HG03521 (cell line): ENCODE measurements at regions not wholly inside any gene's neighbourhood (a gene's known extent, or its start where the extent isn't known, plus 50 kb on each side); places are given as distances from the start of the nearest gene placed in this dataset.
"Not testable (repeated sequence)": the region's sequence is repeated elsewhere in the genome, so short reads cannot be mapped to it uniquely, and the experiment has no call there.

ENCODE experiments used
- ATAC-seq: cut with Tn5 transposase; IDR thresholded peaks from one replicate; pipeline ENCODE4 v1.9.1; 2021; ENCODE audit warnings: mild to moderate bottlenecking, moderate library complexity; ENCODE audit not compliant: unreplicated experiment

- no peak for ATAC-seq
Measured at GRCh38 chr12:67892259-67893021, 96.8 kb upstream of the IFNG-AS1 start.

- ATAC-seq = no peak
Measured at GRCh38 chr12:67893022-67893580, 96.1 kb upstream of the IFNG-AS1 start.

- not testable (repeated sequence) for ATAC-seq
Measured at GRCh38 chr12:67900418-67900817, 88.8 kb upstream of the IFNG-AS1 start.

GRCh38 chr12:67909091-67909531 is 80.1 kb upstream of the IFNG-AS1 start:
- no peak for ATAC-seq

- no peak for ATAC-seq
Measured at GRCh38 chr12:67909681-67910080, 79.6 kb upstream of the IFNG-AS1 start.

GRCh38 chr12:67910360-67911274 is 78.6 kb upstream of the IFNG-AS1 start:
- no peak for ATAC-seq

GRCh38 chr12:67911275-67911600 is 78.0 kb upstream of the IFNG-AS1 start:
- no peak for ATAC-seq

GRCh38 chr12:67911789-67912188 is 77.5 kb upstream of the IFNG-AS1 start:
- ATAC-seq = no peak

- no peak for ATAC-seq
Measured at GRCh38 chr12:67915335-67915851, 73.9 kb upstream of the IFNG-AS1 start.

- no peak for ATAC-seq
Measured at GRCh38 chr12:67916266-67916970, 72.8 kb upstream of the IFNG-AS1 start.

GRCh38 chr12:67917811-67918210 is 71.4 kb upstream of the IFNG-AS1 start:
- no peak for ATAC-seq

GRCh38 chr12:67918441-67918840 is 70.8 kb upstream of the IFNG-AS1 start:
- no peak for ATAC-seq

- no peak for ATAC-seq
Measured at GRCh38 chr12:67919406-67919805, 69.8 kb upstream of the IFNG-AS1 start.

GRCh38 chr12:67920413-67920812 is 68.8 kb upstream of the IFNG-AS1 start:
- no peak for ATAC-seq

GRCh38 chr12:67921286-67921685 is 68.0 kb upstream of the IFNG-AS1 start:
- ATAC-seq = no peak

GRCh38 chr12:67922245-67922644 is 67.0 kb upstream of the IFNG-AS1 start:
- ATAC-seq = no peak

- no peak for ATAC-seq
Measured at GRCh38 chr12:67925077-67925476, 64.2 kb upstream of the IFNG-AS1 start.

GRCh38 chr12:67925552-67925951 is 63.7 kb upstream of the IFNG-AS1 start:
- no peak for ATAC-seq

- no peak for ATAC-seq
Measured at GRCh38 chr12:67926063-67926462, 63.2 kb upstream of the IFNG-AS1 start.

GRCh38 chr12:67927324-67927723 is 61.9 kb upstream of the IFNG-AS1 start:
- ATAC-seq = no peak

GRCh38 chr12:67927815-67928214 is 61.4 kb upstream of the IFNG-AS1 start:
- no peak for ATAC-seq
